ENCODE measurements at regions not wholly inside any gene's neighbourhood (a gene's known extent, or its start where the extent isn't known, plus 50 kb on each side); places are given as distances from the start of the nearest gene placed in this dataset.

DNA sequence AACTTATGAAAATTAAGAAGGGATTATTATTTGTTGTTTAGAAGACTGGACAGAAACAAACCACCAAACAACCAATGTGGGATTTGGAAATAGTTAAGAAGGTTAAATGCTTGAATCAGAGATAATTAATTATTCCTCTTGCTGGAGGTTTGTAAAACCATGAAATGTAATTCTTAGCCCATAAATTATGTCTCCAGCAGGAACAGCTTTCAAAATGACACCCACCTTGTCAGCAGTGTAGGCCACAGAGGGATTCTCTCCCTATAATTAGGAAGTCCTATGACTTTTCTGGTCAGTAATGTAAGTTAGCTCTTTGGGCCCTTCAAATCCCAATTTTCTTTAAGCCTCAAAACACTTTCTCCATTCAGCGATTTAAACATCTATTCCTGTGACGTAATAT is 63.3 kb downstream of the DRD1 start (continued):
- TF ChIP-seq, protein P1, sequence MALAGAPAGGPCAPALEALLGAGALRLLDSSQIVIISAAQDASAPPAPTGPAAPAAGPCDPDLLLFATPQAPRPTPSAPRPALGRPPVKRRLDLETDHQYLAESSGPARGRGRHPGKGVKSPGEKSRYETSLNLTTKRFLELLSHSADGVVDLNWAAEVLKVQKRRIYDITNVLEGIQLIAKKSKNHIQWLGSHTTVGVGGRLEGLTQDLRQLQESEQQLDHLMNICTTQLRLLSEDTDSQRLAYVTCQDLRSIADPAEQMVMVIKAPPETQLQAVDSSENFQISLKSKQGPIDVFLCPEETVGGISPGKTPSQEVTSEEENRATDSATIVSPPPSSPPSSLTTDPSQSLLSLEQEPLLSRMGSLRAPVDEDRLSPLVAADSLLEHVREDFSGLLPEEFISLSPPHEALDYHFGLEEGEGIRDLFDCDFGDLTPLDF (CRISPR knock-in tag; IDR thresholded peaks at IDR 0.05): no peak

DNA sequence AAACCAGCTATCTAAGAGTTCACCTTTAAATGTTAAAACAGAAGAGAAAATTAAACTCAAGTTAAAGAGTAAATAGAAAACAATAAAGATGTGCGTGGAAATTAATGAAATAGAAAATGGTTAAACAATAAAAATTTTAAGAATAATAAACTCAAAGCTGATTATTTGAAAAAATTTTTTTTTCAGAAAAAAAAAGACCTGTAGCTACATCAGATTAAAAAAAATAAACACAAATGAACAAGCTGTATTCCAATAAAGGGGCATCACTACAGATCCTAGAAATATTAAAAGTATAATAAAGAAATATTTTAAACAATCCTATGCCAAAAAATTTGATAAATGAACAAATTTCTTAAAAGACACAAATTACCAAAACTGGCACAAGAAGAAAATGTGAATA is 64.1 kb downstream of the DRD1 start:
- ChIA-PET POLR2A (no interaction called here), CTCF (no interaction called here)
- Mint-ChIP-seq H3K36me3 (no peaks in the 10 kb centered on the region), H3K4me1 (peaks cover 4% of the 10 kb centered on the region), H3K4me3 (no peak overlapping the region), H3K27me3 (ENCODE audit: low read depth) (no peaks in the 10 kb centered on the region), H3K27ac (no peak overlapping the region), H3K9me3 (peaks cover 10% of the 10 kb centered on the region; the same call in 1 of the 2 replicates)
- DNase-seq (ENCODE audit: low spot score): no peak
- TF ChIP-seq TEAD4 (CRISPR knock-in tag; IDR thresholded peaks at IDR 0.05) (no peak), RELA (CRISPR knock-in tag; IDR thresholded peaks at IDR 0.05; ENCODE audit: borderline replicate concordance) (no peak), ZNF232 (CRISPR knock-in tag; IDR thresholded peaks at IDR 0.05) (no peak), NFYB (CRISPR knock-in tag; conservative IDR thresholded peaks at IDR 0.05; ENCODE audit: low read depth) (no peak), KAT7 (CRISPR knock-in tag; IDR thresholded peaks at IDR 0.05; ENCODE audit: borderline replicate concordance) (no peak), ZNF423 (CRISPR knock-in tag; IDR thresholded peaks at IDR 0.05) (no peak), ZBTB21 (CRISPR knock-in tag; IDR thresholded peaks at IDR 0.05; ENCODE audit: borderline replicate concordance) (no peak)
- ATAC-seq: no peak

DNA sequence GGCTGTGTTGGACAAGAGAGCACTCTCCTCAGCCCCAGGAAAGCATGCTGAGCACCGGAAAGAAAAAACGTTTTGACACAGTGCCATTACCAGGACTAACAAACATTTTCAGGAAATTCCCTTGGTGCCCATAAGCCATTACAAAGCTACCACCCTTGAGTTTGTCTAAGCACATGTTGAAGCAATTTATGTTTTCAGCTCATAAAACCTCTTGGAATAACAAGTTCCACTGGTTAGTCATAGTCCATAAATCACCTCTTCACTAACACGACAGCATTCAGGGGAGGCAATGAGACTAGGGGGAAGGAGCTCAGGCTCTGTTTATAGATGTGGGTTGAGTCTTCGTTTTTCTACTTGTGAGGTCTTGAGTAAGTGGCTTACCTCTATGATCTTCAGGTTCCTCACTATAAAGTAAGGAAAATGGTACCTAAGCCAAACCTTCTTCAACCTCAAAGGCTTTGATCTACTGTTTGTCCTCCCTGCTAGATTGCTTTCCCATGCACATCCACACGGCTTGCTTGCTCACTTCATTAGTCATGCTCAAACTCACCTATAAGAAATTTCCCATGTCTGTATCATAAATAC is 65.4 kb downstream of the DRD1 start:
- Mint-ChIP-seq H3K4me3 (no peak overlapping the region), H3K27me3 (ENCODE audit: low read depth) (no peaks in the 10 kb centered on the region), H3K9me3 (peaks cover 10% of the 10 kb centered on the region; the same call in 1 of the 2 replicates), H3K4me1 (peaks cover 4% of the 10 kb centered on the region), H3K27ac (no peak overlapping the region), H3K36me3 (no peaks in the 10 kb centered on the region)
- ChIA-PET POLR2A (interaction anchor here (0.6 kb wide), 1 partner anchor 18 kb away, joined by 3 read pairs; no protein-coding TSS in a partner anchor), CTCF (no interaction called here)
- TF ChIP-seq NR2C2 (CRISPR knock-in tag; IDR thresholded peaks at IDR 0.05) (no peak), RORB (CRISPR knock-in tag; IDR thresholded peaks at IDR 0.05) (no peak; the same call in 1 of the 2 replicates), RELA (CRISPR knock-in tag; IDR thresholded peaks at IDR 0.05; ENCODE audit: borderline replicate concordance) (no peak), SMAD3 (CRISPR knock-in tag; IDR thresholded peaks at IDR 0.05; ENCODE audit: borderline replicate concordance) (no peak), FOXJ3 (CRISPR knock-in tag; IDR thresholded peaks at IDR 0.05; ENCODE audit: borderline replicate concordance) (no peak), MXD4 (CRISPR knock-in tag; IDR thresholded peaks at IDR 0.05; ENCODE audit: borderline replicate concordance) (no peak), ZNF512 (CRISPR knock-in tag; IDR thresholded peaks at IDR 0.05; ENCODE audit: borderline replicate concordance) (no peak), FOXP4 (CRISPR knock-in tag; IDR thresholded peaks at IDR 0.05) (no peak), TP53 (CRISPR knock-in tag; IDR thresholded peaks at IDR 0.05) (no peak), PRRX2 (CRISPR knock-in tag; IDR thresholded peaks at IDR 0.05) (no peak), USF1 (CRISPR knock-in tag; IDR thresholded peaks at IDR 0.05) (no peak), ZNF671 (CRISPR knock-in tag; IDR thresholded peaks at IDR 0.05) (no peak), ZNF396 (CRISPR knock-in tag; IDR thresholded peaks at IDR 0.05; ENCODE audit: borderline replicate concordance) (no peak), ZNF219 (CRISPR knock-in tag; IDR thresholded peaks at IDR 0.05; ENCODE audit: borderline replicate concordance) (no peak), GABPB1 (CRISPR knock-in tag; IDR thresholded peaks at IDR 0.05) (no peak)
- TF ChIP-seq, protein P2, sequence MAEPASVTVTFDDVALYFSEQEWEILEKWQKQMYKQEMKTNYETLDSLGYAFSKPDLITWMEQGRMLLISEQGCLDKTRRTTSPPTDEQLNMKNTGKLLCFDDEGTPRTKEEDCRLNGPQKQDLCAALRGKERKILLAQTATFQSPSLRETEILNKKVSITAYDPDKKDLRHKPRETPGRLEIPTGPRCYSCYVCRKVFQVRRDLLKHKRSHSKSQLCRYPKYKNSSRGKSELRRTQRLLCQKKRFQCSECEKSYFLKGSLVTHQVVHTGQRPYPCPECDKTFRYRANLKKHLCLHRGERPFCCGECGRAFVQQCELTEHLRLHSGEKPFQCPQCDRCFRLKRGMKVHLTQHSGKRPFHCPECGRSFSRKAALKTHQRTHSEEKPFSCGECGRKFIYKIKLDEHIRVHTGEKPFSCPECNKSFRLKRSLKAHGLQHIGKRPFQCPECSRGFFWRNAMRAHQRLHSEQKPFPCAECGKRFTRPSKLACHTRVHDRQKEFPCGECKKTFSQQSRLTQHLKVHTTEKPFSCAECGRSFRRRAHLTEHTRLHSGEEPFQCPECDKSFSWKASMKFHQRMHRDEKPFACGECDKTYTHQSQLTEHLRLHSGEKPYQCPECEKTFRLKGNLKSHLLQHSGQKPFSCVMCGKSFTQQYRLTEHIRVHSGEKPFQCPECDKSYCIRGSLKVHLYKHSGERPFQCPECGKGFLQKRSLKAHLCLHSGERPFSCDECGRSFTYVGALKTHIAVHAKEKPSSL (CRISPR knock-in tag; conservative IDR thresholded peaks at IDR 0.05): no peak
- ATAC-seq (no peak), DNase-seq (ENCODE audit: low spot score) (no peak)

Measured in WTC11 (cell line).